Smooth muscle cell (in vitro differentiated cells): ENCODE measurements at regions not wholly inside any gene's neighbourhood (a gene's known extent, or its start where the extent isn't known, plus 50 kb on each side); places are given as distances from the start of the nearest gene placed in this dataset.

ENCODE experiments used
- DNase-seq: peaks from one replicate; lab custom pipeline; 2025; ENCODE audit not compliant: unreplicated experiment; lab: John Stamatoyannopoulos, UW
- H2AFZ ChIP-seq: fragments of 200-600 bp; sonication (generic); 2 replicates; pipeline ENCODE4 v1.6.0; 2016; ENCODE audit warnings: antibody characterized with exemption, low read depth, mild to moderate bottlenecking
- H3F3A ChIP-seq: fragments of 200-600 bp; sonication (generic); 2 replicates; pipeline ENCODE4 v1.6.0; 2017; ENCODE audit warnings: antibody characterized with exemption, low read depth
- H3K27ac ChIP-seq: fragments of 200-600 bp; sonication (generic); 2 replicates; pipeline ENCODE4 v1.5.1; 2016; ENCODE audit warnings: low read depth, mild to moderate bottlenecking
- H3K27me3 ChIP-seq: fragments of 200-600 bp; sonication (generic); 2 replicates; pipeline ENCODE4 v1.6.1; 2016; ENCODE audit warnings: low read depth, mild to moderate bottlenecking
- H3K36me3 ChIP-seq: fragments of 200-600 bp; sonication (generic); 2 replicates; pipeline ENCODE4 v1.5.1; 2016; ENCODE audit warnings: low read depth
- H3K4me1 ChIP-seq: fragments of 200-600 bp; sonication (generic); 2 replicates; pipeline ENCODE4 v1.5.1; 2016; ENCODE audit warnings: low read depth
- H3K4me2 ChIP-seq: fragments of 200-600 bp; sonication (generic); 2 replicates; pipeline ENCODE4 v1.6.0; 2016; ENCODE audit warnings: mild to moderate bottlenecking
- H3K4me3 ChIP-seq: fragments of 200-600 bp; sonication (generic); 2 replicates; pipeline ENCODE4 v1.5.1; 2016; ENCODE audit warnings: mild to moderate bottlenecking
- H3K79me2 ChIP-seq: fragments of 200-600 bp; sonication (generic); 2 replicates; pipeline ENCODE4 v1.6.0; 2016; ENCODE audit warnings: low read depth, mild to moderate bottlenecking
- H3K9ac ChIP-seq: fragments of 200-600 bp; sonication (generic); 2 replicates; pipeline ENCODE4 v1.6.0; 2016; ENCODE audit warnings: low read depth
- H3K9me3 ChIP-seq: fragments of 200-600 bp; sonication (generic); replicated peaks from 2 replicates; pipeline ENCODE4 v1.5.1; 2016; ENCODE audit warnings: low read depth
- H4K20me1 ChIP-seq: fragments of 200-600 bp; sonication (generic); 2 replicates; pipeline ENCODE4 v1.6.0; 2016; ENCODE audit warnings: low read depth
- WGBS: methylation state at CpG from one replicate; pipeline ENCODE4 v1.1.7; 2016; ENCODE audit warnings: low lambda C conversion rate; 5-methylcytosine and 5-hydroxymethylcytosine counted together
- TF ChIP-seq, protein P1 (sequence below): fragments of 200-600 bp; sonication (generic); IDR thresholded peaks from 2 replicates; pipeline ENCODE4 v1.5.1; 2017; ENCODE audit warnings: borderline replicate concordance, mild to moderate bottlenecking, antibody characterized with exemption; ENCODE audit not compliant: insufficient read depth, poor library complexity, severe bottlenecking

DNA sequence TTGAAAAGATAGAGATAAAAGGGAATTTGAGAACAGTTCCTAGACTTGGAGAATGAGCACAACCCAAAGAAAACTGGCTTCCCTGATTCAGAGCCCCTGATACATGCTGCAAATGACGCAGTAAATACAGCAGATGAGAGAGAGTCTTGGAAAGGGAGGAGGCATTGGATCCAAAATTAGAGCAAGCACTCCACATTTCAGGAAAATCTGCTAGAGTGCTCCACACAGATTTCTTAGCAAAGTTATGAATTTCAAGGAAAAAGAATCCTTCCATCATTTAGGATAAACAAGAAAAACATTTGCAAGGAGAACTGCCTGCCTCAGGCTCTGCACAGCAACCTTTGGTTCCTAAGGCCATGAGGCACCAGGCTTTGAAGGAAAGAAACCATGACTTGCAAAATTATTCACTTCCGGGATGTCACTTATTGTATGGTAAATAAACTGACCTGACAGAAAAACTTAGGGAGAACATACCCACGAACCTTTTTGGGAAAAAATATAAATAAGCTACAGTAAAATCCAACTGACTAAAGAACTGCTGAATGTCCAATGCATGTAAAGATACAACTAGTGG is 89.8 kb upstream of the RTL6 start:
- Histone ChIP-seq H4K20me1 (no peaks in the 10 kb centered on the region), H2AFZ (no peak overlapping the region), H3K27ac (no peak overlapping the region), H3K79me2 (no peaks in the 10 kb centered on the region), H3K27me3 (peaks cover 12% of the 10 kb centered on the region), H3K4me1 (peaks cover 12% of the 10 kb centered on the region), H3K36me3 (no peaks in the 10 kb centered on the region), H3K4me2 (no peak overlapping the region), H3K9ac (no peak overlapping the region), H3K4me3 (no peak overlapping the region), H3F3A (no peaks in the 10 kb centered on the region), H3K9me3 (no peaks in the 10 kb centered on the region)
- DNase-seq: no peak
- whole genome bisulfite sequencing: 83% methylated on average over 3 of the region's 3 CpGs
- TF ChIP-seq, protein P1, sequence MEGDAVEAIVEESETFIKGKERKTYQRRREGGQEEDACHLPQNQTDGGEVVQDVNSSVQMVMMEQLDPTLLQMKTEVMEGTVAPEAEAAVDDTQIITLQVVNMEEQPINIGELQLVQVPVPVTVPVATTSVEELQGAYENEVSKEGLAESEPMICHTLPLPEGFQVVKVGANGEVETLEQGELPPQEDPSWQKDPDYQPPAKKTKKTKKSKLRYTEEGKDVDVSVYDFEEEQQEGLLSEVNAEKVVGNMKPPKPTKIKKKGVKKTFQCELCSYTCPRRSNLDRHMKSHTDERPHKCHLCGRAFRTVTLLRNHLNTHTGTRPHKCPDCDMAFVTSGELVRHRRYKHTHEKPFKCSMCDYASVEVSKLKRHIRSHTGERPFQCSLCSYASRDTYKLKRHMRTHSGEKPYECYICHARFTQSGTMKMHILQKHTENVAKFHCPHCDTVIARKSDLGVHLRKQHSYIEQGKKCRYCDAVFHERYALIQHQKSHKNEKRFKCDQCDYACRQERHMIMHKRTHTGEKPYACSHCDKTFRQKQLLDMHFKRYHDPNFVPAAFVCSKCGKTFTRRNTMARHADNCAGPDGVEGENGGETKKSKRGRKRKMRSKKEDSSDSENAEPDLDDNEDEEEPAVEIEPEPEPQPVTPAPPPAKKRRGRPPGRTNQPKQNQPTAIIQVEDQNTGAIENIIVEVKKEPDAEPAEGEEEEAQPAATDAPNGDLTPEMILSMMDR: no peak

DNA sequence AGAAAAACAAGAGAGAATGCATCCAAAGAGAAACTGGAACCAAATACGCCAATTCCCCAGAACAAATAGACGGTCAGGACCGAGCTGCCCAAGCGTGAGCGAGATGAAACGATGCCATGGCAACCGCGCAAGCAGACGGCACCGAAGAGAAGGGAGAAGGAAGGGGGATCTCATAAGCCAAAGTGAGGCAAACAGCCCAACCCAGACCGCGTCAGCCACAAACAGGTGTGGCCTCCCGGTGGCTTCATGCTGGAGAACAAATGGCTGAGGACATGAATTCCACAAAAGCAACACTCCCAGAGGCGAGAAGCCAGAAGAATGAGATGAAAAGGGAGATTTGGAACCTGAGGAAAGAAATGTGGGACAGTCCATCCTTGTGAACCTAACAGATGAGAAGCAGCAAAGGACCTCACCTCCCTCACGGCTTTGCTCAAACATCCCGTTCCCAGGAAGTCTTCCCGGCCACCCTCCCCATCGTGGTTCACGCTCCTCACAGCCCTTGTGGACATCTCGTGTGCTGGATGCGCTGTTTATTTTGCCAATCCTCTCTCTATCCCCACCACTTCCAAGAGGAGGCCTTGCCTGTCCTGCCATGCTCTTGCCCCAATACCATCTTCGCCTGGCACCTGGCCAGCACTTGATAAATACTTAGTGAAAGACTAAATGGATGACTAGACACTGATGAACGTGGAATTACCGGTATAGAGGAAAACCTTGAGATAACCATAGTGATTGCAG is 89.1 kb upstream of the RTL6 start:
- WGBS: 87% methylated on average over 24 of the region's 24 CpGs
- Histone ChIP-seq H3K4me3 (no peak overlapping the region), H3K27me3 (peaks cover 12% of the 10 kb centered on the region), H3K36me3 (no peaks in the 10 kb centered on the region), H3K79me2 (no peaks in the 10 kb centered on the region), H2AFZ (no peak overlapping the region), H3K4me2 (no peak overlapping the region), H3K4me1 (peaks cover 12% of the 10 kb centered on the region), H4K20me1 (no peaks in the 10 kb centered on the region), H3K27ac (no peak overlapping the region), H3K9me3 (no peaks in the 10 kb centered on the region), H3K9ac (no peak overlapping the region), H3F3A (no peaks in the 10 kb centered on the region)
- no peak for DNase-seq
- TF ChIP-seq, protein P1: no peak

DNA sequence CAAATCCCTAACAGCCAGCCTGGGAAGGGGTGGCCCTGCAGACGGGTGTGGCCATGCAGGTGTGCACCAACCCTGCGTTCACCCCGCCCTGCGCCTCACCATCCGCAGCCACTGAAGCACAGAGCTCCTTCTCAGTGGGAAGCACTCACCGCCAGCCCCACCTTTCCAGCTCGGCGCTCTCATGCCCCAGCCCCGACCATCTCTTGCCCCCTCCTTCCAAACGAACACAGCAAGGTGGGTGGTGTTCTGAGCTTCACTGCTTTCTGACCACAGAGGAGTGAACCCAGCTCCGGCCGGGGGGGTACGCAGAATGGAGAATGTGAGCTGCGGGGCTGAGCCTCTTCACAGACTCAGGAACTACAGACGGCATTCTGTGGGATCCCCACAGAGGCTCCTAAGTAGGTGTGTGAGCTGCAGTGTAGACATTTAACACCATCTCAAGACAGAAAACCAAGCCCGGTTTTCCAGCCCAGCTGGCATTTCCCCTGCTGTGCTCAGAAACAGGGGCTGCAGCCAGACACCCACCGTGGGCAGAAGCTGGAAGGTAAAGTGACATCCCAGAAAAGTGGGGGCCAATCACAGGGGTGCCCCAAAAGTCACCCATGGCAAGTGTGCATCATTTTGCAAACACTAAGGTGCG is 88.4 kb upstream of the RTL6 start:
- H3K36me3 ChIP-seq: no peaks in the 10 kb centered on the region
- no peaks in the 10 kb centered on the region for H4K20me1 ChIP-seq
- H3K79me2 ChIP-seq: no peaks in the 10 kb centered on the region
- WGBS: 85% methylated on average over 18 of the region's 18 CpGs
- no peaks in the 10 kb centered on the region for H3K9me3 ChIP-seq
- H3K4me3 ChIP-seq: no peak overlapping the region
- TF ChIP-seq, protein P1: no peak
- no peak overlapping the region for H3K9ac ChIP-seq
- no peak overlapping the region for H2AFZ ChIP-seq
- peaks cover 12% of the 10 kb centered on the region for H3K4me1 ChIP-seq
- no peak overlapping the region for H3K4me2 ChIP-seq
- no peaks in the 10 kb centered on the region for H3F3A ChIP-seq
- H3K27ac ChIP-seq: no peak overlapping the region
- DNase-seq: no peak
- peaks cover 12% of the 10 kb centered on the region for H3K27me3 ChIP-seq
